Endothelial cell of umbilical vein (primary cell): ENCODE measurements at regions not wholly inside any gene's neighbourhood (a gene's known extent, or its start where the extent isn't known, plus 50 kb on each side); places are given as distances from the start of the nearest gene placed in this dataset.

Experiments
- BruUV-seq: library from RNA; stranded (reverse); fragments of 400-500 nt; replicated peaks from 2 replicates; lab custom pipeline; 2021; lab: Mats Ljungman, UMichigan
- CTCF ChIA-PET: fragments of 300-600, 350-600 bp; sonication (Branson Sonifier 250); formaldehyde crosslinking; loops from one replicate; lab custom pipeline; 2021; ENCODE audit warnings: antibody characterized with exemption, inconsistent platforms; lab: Charles Lee
- POLR2A ChIA-PET: fragments of 300-600, 350-600 bp; sonication (Branson Sonifier 250); formaldehyde crosslinking; loops from one replicate; lab custom pipeline; 2021; ENCODE audit warnings: antibody characterized with exemption, inconsistent platforms; lab: Charles Lee
- DNase-seq: peaks from one replicate; pipeline ENCODE4 v3.0.0-alpha.2; 2011; ENCODE audit warnings: low read depth, low spot score
- FAIRE-seq: peaks from 2 replicates; lab custom pipeline; 2011; peaks lifted over from hg19 to GRCh38; lab: Jason Lieb, UNC
- H2AFZ ChIP-seq: 2 replicates; pipeline ENCODE4 v1.6.0; 2012; ENCODE audit warnings: low read depth, low read length, control low read depth, inconsistent platforms
- H3K27ac ChIP-seq: 2 replicates; pipeline ENCODE4 v1.5.1; 2011; ENCODE audit warnings: low read depth, mild to moderate bottlenecking, control low read depth, low read length, moderate library complexity; ENCODE audit not compliant: insufficient read depth
- H3K27me3 ChIP-seq, 2 experiments: 2 replicates each; pipeline versions ENCODE4 v1.6.0 to v1.6.1; 2011; ENCODE audit warnings: low read length in 2 of 2, mixed read lengths in 1 of 2; ENCODE audit not compliant: control insufficient read depth in 2 of 2, insufficient read depth in 2 of 2
- H3K36me3 ChIP-seq, 2 experiments: 2 replicates in 1 of 2; 3 replicates in 1 of 2; pipeline ENCODE4 v1.5.1; 2011; ENCODE audit warnings: low read length in 2 of 2, mild to moderate bottlenecking in 1 of 2, moderate library complexity in 1 of 2; ENCODE audit not compliant: control insufficient read depth in 2 of 2, insufficient read depth in 2 of 2; ENCODE audit errors: extremely low read depth in 1 of 2
- H3K4me1 ChIP-seq: 3 replicates; pipeline ENCODE4 v1.5.1; 2011; ENCODE audit warnings: mild to moderate bottlenecking, low read length; ENCODE audit not compliant: control insufficient read depth, insufficient read depth; ENCODE audit errors: extremely low read depth
- H3K4me2 ChIP-seq: 2 replicates; pipeline ENCODE4 v1.6.1; 2011; ENCODE audit warnings: low read length, control low read depth, mixed read lengths; ENCODE audit not compliant: insufficient read depth
- H3K4me3 ChIP-seq, 3 experiments: fragments of 200-600 bp in 1 of 3; sonication (generic), shearing (Covaris generic) in 1 of 3; replicated peaks in 1 of 3; 2 replicates each; pipeline ENCODE4 v1.5.1; 2011 to 2016; ENCODE audit warnings: control low read depth in 3 of 3, low read length in 3 of 3, mild to moderate bottlenecking in 2 of 3, inconsistent platforms in 1 of 3, low read depth in 1 of 3, moderate library complexity in 1 of 3; ENCODE audit not compliant: insufficient read depth in 1 of 3
- H3K79me2 ChIP-seq: 2 replicates; pipeline ENCODE4 v1.6.0; 2012; ENCODE audit warnings: low read length, inconsistent platforms; ENCODE audit not compliant: control insufficient read depth, insufficient read depth
- H3K9ac ChIP-seq: replicated peaks from 2 replicates; pipeline ENCODE3; 2011; ENCODE audit warnings: low read length, control low read depth; ENCODE audit not compliant: insufficient read depth; ENCODE audit errors: extremely low read depth
- H3K9me1 ChIP-seq: replicated peaks from 3 replicates; pipeline ENCODE4 v1.6.0; 2011; ENCODE audit warnings: mild to moderate bottlenecking, low read length; ENCODE audit not compliant: control insufficient read depth, insufficient read depth; ENCODE audit errors: extremely low read depth
- H3K9me3 ChIP-seq: replicated peaks from 2 replicates; pipeline ENCODE4 v1.5.1; 2012; ENCODE audit warnings: low read length, inconsistent platforms; ENCODE audit not compliant: control insufficient read depth, insufficient read depth
- H4K20me1 ChIP-seq: replicated peaks from 2 replicates; pipeline ENCODE3; 2011; ENCODE audit warnings: mild to moderate bottlenecking, low read length; ENCODE audit not compliant: control insufficient read depth, insufficient read depth; ENCODE audit errors: extremely low read depth
- CTCF ChIP-seq, 2 donors: IDR thresholded peaks; 1 replicate in 1 of 2; 2 replicates in 1 of 2; pipeline ENCODE4 v1.5.1; 2011; ENCODE audit warnings: low read length in 2 of 2, mild to moderate bottlenecking in 2 of 2, moderate library complexity in 2 of 2, control low read depth in 1 of 2, inconsistent platforms in 1 of 2, low read depth in 1 of 2; ENCODE audit not compliant: insufficient read depth in 1 of 2; ENCODE audit errors: extremely low read depth in 1 of 2
- EZH2 ChIP-seq: IDR thresholded peaks from 2 replicates; pipeline ENCODE4 v1.6.1; 2012; ENCODE audit warnings: borderline replicate concordance, low read depth, mild to moderate bottlenecking, moderate library complexity, low read length, inconsistent platforms; ENCODE audit not compliant: severe bottlenecking
- FOS ChIP-seq: IDR thresholded peaks from 2 replicates; pipeline ENCODE4 v1.6.1; 2011; ENCODE audit warnings: mild to moderate bottlenecking, low read length, moderate library complexity, borderline replicate concordance; ENCODE audit not compliant: insufficient read depth
- GATA2 ChIP-seq: IDR thresholded peaks from 2 replicates; pipeline ENCODE4 v1.7.0; 2011; ENCODE audit warnings: low read depth, mild to moderate bottlenecking, moderate library complexity, mixed read lengths, low read length; ENCODE audit not compliant: insufficient read length, insufficient read depth
- JUN ChIP-seq: IDR thresholded peaks from 2 replicates; pipeline ENCODE4 v1.6.1; 2011; ENCODE audit warnings: borderline replicate concordance, low read depth; ENCODE audit not compliant: insufficient read length, insufficient read depth
- MAX ChIP-seq: IDR thresholded peaks from 2 replicates; pipeline ENCODE4 v1.6.1; 2011; ENCODE audit not compliant: insufficient read depth, insufficient read length
- MYC ChIP-seq: IDR thresholded peaks from one replicate; pipeline ENCODE4 v1.6.1; 2011; ENCODE audit warnings: mild to moderate bottlenecking, low read depth, low read length
- POLR2A ChIP-seq: IDR thresholded peaks from 2 replicates; pipeline ENCODE4 v1.6.1; 2012; ENCODE audit warnings: low read depth, mild to moderate bottlenecking, control low read depth, low read length
- POLR2AphosphoS5 ChIP-seq: IDR thresholded peaks from 2 replicates; pipeline ENCODE4 v1.6.1; 2012; ENCODE audit warnings: low read depth, mild to moderate bottlenecking, control low read depth, low read length, moderate library complexity; ENCODE audit not compliant: insufficient read depth
- dilution Hi-C: fragments of 300-500 bp; cut with MboI; formaldehyde crosslinking; loops from one replicate; pipeline ENCODE4 v1.15.0; 2019; ENCODE audit warnings: low sequenced_read_pairs; ENCODE audit not compliant: extremely low pct_ligation_motif_present
- intact Hi-C: fragments of 100-400 bp; cut with micrococcal nuclease; formaldehyde crosslinking; loops from one replicate; pipeline ENCODE4 v1.10.0; 2022

GRCh38 chr5:171614971-171615653 lies 170.5 kb upstream of the SMIM23 start:
- intact Hi-C loops (no loop called here), dilution Hi-C loops (no loop called here)
- Histone ChIP-seq H3K4me1 (no peaks in the 10 kb centered on the region), H2AFZ (no peak overlapping the region), H3K4me3 (no peak overlapping the region), H3K9ac (no peak overlapping the region), H3K9me3 (no peaks in the 10 kb centered on the region), H3K79me2 (no peaks in the 10 kb centered on the region), H3K4me2 (no peak overlapping the region), H3K9me1 (no peaks in the 10 kb centered on the region), H3K27me3 (peaks cover 2 to 7% of the 10 kb centered on the region in 2 experiments), H3K36me3 (no peaks in the 10 kb centered on the region), H3K27ac (no peak overlapping the region), H4K20me1 (no peaks in the 10 kb centered on the region)
- ChIA-PET POLR2A (no interaction called here), CTCF (interaction anchor here (2.0 to 2.4 kb wide), 2 partner anchors 9 to 15 kb away, joined by 5 to 6 read pairs; no protein-coding TSS in a partner anchor)
- no peak for TF ChIP-seq MAX
- TF ChIP-seq GATA2, result no peak
- TF ChIP-seq FOS, result no peak
- no peak for TF ChIP-seq EZH2
- TF ChIP-seq JUN, result no peak
- no peak for TF ChIP-seq CTCF (IDR thresholded peaks at IDR 0.05; ENCODE audit: extremely low read depth in 1 of 2, insufficient read depth in 1 of 2, low read depth in 1 of 2, low read length in 2 of 2)
- no peak for TF ChIP-seq POLR2AphosphoS5
- no peak for TF ChIP-seq MYC
- TF ChIP-seq POLR2A, result no peak
- DNase-seq, result no peak
- no peak for FAIRE-seq
- no TSS peak for BruUV-seq
